Prostate gland (tissue), 2 donors: ENCODE measurements at regions not wholly inside any gene's neighbourhood (a gene's known extent, or its start where the extent isn't known, plus 50 kb on each side); places are given as distances from the start of the nearest gene placed in this dataset.

Experiments used
- DNase-seq: peaks from one replicate; pipeline ENCODE4 v3.0.0-alpha.2; 2019; ENCODE audit warnings: low spot score
- H3K27ac ChIP-seq, 2 donors: fragments of 200-600 bp; sonication (generic); 2 replicates each; pipeline ENCODE4 v1.5.1; 2017 to 2019
- H3K27me3 ChIP-seq: fragments of 200-600 bp; sonication (generic); replicated peaks from 2 replicates; pipeline ENCODE4 v1.5.1; 2019; ENCODE audit not compliant: insufficient read depth
- H3K36me3 ChIP-seq, 2 donors: fragments of 200-600 bp; sonication (generic); 1 replicate in 1 of 2; 2 replicates in 1 of 2; pipeline versions ENCODE4 v1.5.1 to v1.8.1; 2017 to 2019
- H3K4me1 ChIP-seq: fragments of 200-600 bp; sonication (generic); replicated peaks from 2 replicates; pipeline ENCODE4 v1.5.1; 2019
- H3K4me3 ChIP-seq, 2 donors: fragments of 200-600 bp; sonication (generic); 2 replicates each; pipeline ENCODE4 v1.5.1; 2017 to 2019
- H3K9me3 ChIP-seq: fragments of 200-600 bp; sonication (generic); 2 replicates; pipeline ENCODE4 v1.5.1; 2017
- POLR2A ChIP-seq: fragments of 450-650 bp; IDR thresholded peaks from one replicate; pipeline ENCODE4 v1.6.1; 2016; ENCODE audit warnings: antibody characterized with exemption, mild to moderate bottlenecking
- POLR2AphosphoS5 ChIP-seq: sonication (generic); formaldehyde crosslinking; IDR thresholded peaks from one replicate; pipeline ENCODE4 v1.6.1; 2017; ENCODE audit warnings: antibody characterized with exemption
- WGBS: methylation state at CpG from one replicate; pipeline ENCODE4 v1.1.5; 2018; 5-methylcytosine and 5-hydroxymethylcytosine counted together
- intact Hi-C: fragments of 100-400 bp; cut with DNase I; formaldehyde crosslinking; loops from one replicate; pipeline ENCODE4 v1.14.2; 2022
- TF ChIP-seq, protein P1 (sequence below), 4 experiments: fragments of 200-600 bp in 2 of 4; fragments of 450-650 bp in 2 of 4; sonication (generic) in 2 of 4; IDR thresholded peaks; 1 replicate in 3 of 4; 2 replicates in 1 of 4; pipeline ENCODE4 v1.5.1; 2016 to 2019; ENCODE audit warnings: antibody characterized with exemption in 4 of 4, mild to moderate bottlenecking in 2 of 4, moderate library complexity in 2 of 4

DNA sequence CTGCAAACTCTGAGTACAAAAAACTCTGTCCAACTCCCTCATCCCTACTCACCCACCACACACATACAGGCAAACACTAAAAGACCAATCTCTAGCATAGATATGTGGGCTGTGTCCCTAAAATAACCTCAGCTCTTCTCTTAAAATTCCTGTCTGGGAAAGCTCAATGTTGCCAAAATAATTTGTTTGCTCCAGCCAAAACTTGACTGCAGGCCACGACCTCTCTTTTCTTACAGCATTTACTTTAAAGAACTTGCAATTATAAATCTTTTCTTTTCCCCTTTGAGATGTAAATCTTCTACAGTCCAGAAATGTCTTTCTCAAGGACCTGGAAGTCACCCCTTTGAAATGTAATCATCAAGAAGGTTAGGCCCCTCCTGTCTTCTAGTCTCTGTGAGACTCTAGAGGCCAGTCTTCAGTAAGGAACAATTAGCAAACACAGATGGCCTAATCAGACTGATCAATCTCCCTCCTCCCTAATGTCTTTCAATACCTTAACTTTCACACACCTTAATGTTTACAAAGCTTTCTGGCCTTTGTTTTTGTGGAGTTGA lies 483.6 kb upstream of the RGS18 start:
- Histone ChIP-seq H3K4me3 (no peak overlapping the region), H3K27me3 (no peaks in the 10 kb centered on the region), H3K9me3 (no peaks in the 10 kb centered on the region), H3K27ac (no peak overlapping the region), H3K4me1 (no peaks in the 10 kb centered on the region), H3K36me3 (no peaks in the 10 kb centered on the region)
- intact Hi-C loops: no loop called here
- TF ChIP-seq, protein P1, sequence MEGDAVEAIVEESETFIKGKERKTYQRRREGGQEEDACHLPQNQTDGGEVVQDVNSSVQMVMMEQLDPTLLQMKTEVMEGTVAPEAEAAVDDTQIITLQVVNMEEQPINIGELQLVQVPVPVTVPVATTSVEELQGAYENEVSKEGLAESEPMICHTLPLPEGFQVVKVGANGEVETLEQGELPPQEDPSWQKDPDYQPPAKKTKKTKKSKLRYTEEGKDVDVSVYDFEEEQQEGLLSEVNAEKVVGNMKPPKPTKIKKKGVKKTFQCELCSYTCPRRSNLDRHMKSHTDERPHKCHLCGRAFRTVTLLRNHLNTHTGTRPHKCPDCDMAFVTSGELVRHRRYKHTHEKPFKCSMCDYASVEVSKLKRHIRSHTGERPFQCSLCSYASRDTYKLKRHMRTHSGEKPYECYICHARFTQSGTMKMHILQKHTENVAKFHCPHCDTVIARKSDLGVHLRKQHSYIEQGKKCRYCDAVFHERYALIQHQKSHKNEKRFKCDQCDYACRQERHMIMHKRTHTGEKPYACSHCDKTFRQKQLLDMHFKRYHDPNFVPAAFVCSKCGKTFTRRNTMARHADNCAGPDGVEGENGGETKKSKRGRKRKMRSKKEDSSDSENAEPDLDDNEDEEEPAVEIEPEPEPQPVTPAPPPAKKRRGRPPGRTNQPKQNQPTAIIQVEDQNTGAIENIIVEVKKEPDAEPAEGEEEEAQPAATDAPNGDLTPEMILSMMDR (IDR thresholded peaks at IDR 0.05): no peak
- TF ChIP-seq POLR2A (no peak), POLR2AphosphoS5 (no peak)
- 17% methylated on average over 1 of the region's 1 CpG for WGBS
- no peak for DNase-seq

GRCh38 chr1:191675856-191676783 lies 482.1 kb upstream of the RGS18 start:
- WGBS: 80% methylated on average over 4 of the region's 4 CpGs

DNA sequence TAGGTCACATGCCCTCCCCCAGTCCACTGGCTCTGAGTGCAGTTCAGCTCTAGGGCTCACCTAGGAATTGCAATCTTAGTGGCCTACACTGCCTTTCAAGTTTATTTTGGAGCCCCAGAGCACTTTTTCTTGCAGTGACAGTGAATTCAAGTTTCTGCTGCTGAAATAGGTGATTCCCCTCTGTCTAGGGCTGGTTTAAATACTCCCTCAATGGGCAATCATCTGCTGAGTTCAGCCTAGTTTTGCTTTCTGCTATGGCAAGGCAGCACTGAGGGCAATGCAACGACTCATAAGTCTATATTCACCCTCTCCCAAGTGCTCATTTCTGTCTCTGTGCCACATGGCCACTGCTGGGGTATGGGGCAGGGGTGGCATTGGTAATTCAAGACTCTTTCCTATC lies 472.6 kb upstream of the RGS18 start:
- no peak for DNase-seq
- intact Hi-C loops: no loop called here
- WGBS: 78% methylated on average over 1 of the region's 1 CpG
- no peak overlapping the region for H3K4me3 ChIP-seq
- no peaks in the 10 kb centered on the region for H3K27me3 ChIP-seq
- TF ChIP-seq, protein P1 (IDR thresholded peaks at IDR 0.05): no peak
- TF ChIP-seq POLR2AphosphoS5 (no peak), POLR2A (no peak)
- H3K27ac ChIP-seq: no peak overlapping the region
- no peaks in the 10 kb centered on the region for H3K4me1 ChIP-seq
- no peaks in the 10 kb centered on the region for H3K9me3 ChIP-seq
- H3K36me3 ChIP-seq: no peaks in the 10 kb centered on the region

More at GRCh38 chr1:191675856-191676783, 482.1 kb upstream of the RGS18 start:
- no peak for DNase-seq
- no peak overlapping the region for H3K4me3 ChIP-seq
- intact Hi-C loops: no loop called here
- no peaks in the 10 kb centered on the region for H3K4me1 ChIP-seq
- TF ChIP-seq, protein P1 (IDR thresholded peaks at IDR 0.05): no peak
- TF ChIP-seq POLR2AphosphoS5 (no peak), POLR2A (no peak)
- no peaks in the 10 kb centered on the region for H3K36me3 ChIP-seq
- H3K27me3 ChIP-seq: no peaks in the 10 kb centered on the region
- H3K9me3 ChIP-seq: no peaks in the 10 kb centered on the region
- no peak overlapping the region for H3K27ac ChIP-seq

GRCh38 chr1:191687721-191688120 lies 470.5 kb upstream of the RGS18 start:
- no peaks in the 10 kb centered on the region for H3K36me3 ChIP-seq
- no peak overlapping the region for H3K4me3 ChIP-seq
- WGBS: 28% methylated on average over 3 of the region's 3 CpGs
- no peaks in the 10 kb centered on the region for H3K4me1 ChIP-seq
- DNase-seq: no peak
- H3K27ac ChIP-seq: no peak overlapping the region
- H3K9me3 ChIP-seq: no peaks in the 10 kb centered on the region
- TF ChIP-seq POLR2A (no peak), POLR2AphosphoS5 (no peak)
- TF ChIP-seq, protein P1 (IDR thresholded peaks at IDR 0.05): no peak
- intact Hi-C loops: no loop called here
- no peaks in the 10 kb centered on the region for H3K27me3 ChIP-seq
